IMR-90 (cell line): ENCODE measurements at regions not wholly inside any gene's neighbourhood (a gene's known extent, or its start where the extent isn't known, plus 50 kb on each side); places are given as distances from the start of the nearest gene placed in this dataset.

Experiments
- ATAC-seq: fragments of 200-7000 bp; cut with Tn5 transposase; 2 replicates; pipeline ENCODE4 v1.9.1; 2020; ENCODE audit warnings: low read depth, mild to moderate bottlenecking, moderate library complexity
- BruUV-seq: library from RNA; stranded (reverse); fragments of 400-500 nt; replicated peaks from 2 replicates; lab custom pipeline; 2021; lab: Mats Ljungman, UMichigan
- CTCF ChIA-PET: fragments of 300-600 bp; formaldehyde crosslinking; extraction: SDS; loops from one replicate; lab custom pipeline; 2021; ENCODE audit warnings: antibody characterized with exemption; lab: Yijun Ruan, JAX
- POLR2A ChIA-PET: fragments of 300-600 bp; sonication (Branson Sonifier 250); formaldehyde crosslinking; loops from one replicate; lab custom pipeline; 2022; ENCODE audit warnings: antibody characterized with exemption; ENCODE audit not compliant: unreplicated experiment; lab: Charles Lee
- DNase-seq: peaks from one replicate; pipeline ENCODE4 v3.0.0; 2013
- H2AFZ ChIP-seq: replicated peaks from 2 replicates; pipeline ENCODE3; 2013; ENCODE audit warnings: low read length, mild to moderate bottlenecking; ENCODE audit not compliant: poor library complexity
- H2AK5ac ChIP-seq: 2 replicates; pipeline ENCODE4 v1.6.1; 2013; ENCODE audit warnings: low read depth, low read length, inconsistent platforms
- H2AK9ac ChIP-seq: replicated peaks from 2 replicates; pipeline ENCODE3; 2013; ENCODE audit warnings: mild to moderate bottlenecking, low read depth, low read length, moderate library complexity; ENCODE audit not compliant: poor library complexity
- H2BK120ac ChIP-seq: 2 replicates; pipeline ENCODE4 v1.6.1; 2013; ENCODE audit warnings: low read depth, low read length, inconsistent platforms
- H2BK15ac ChIP-seq: 3 replicates; pipeline ENCODE4 v1.6.1; 2013; ENCODE audit warnings: low read depth, low read length, inconsistent platforms
- H2BK20ac ChIP-seq: 2 replicates; pipeline ENCODE4 v1.6.1; 2013; ENCODE audit warnings: low read depth, mild to moderate bottlenecking, inconsistent platforms, low read length, moderate library complexity
- H2BK5ac ChIP-seq: 2 replicates; pipeline ENCODE4 v1.6.1; 2013; ENCODE audit warnings: mild to moderate bottlenecking, low read depth, low read length, inconsistent platforms; ENCODE audit not compliant: poor library complexity, severe bottlenecking
- H3K14ac ChIP-seq: replicated peaks from 2 replicates; pipeline ENCODE4 v1.6.1; 2013; ENCODE audit warnings: low read depth, low read length, inconsistent platforms
- H3K18ac ChIP-seq: 2 replicates; pipeline ENCODE4 v1.6.1; 2013; ENCODE audit warnings: low read depth, low read length, control low read depth
- H3K23ac ChIP-seq: 2 replicates; pipeline ENCODE4 v1.6.1; 2013; ENCODE audit warnings: low read depth, low read length, inconsistent platforms
- H3K27ac ChIP-seq: 2 replicates; pipeline ENCODE4 v1.5.1; 2013; ENCODE audit warnings: mild to moderate bottlenecking, control low read depth, low read length; ENCODE audit not compliant: insufficient read depth
- H3K27me3 ChIP-seq: 2 replicates; pipeline ENCODE4 v1.6.1; 2013; ENCODE audit warnings: low read length; ENCODE audit not compliant: control insufficient read depth, insufficient read depth
- H3K36me3 ChIP-seq: 2 replicates; pipeline ENCODE4 v1.6.1; 2013; ENCODE audit warnings: low read length, mixed read lengths; ENCODE audit not compliant: control insufficient read depth, insufficient read depth
- H3K4ac ChIP-seq: 2 replicates; pipeline ENCODE4 v1.6.1; 2013; ENCODE audit warnings: low read depth, low read length, inconsistent platforms
- H3K4me1 ChIP-seq: 2 replicates; pipeline ENCODE4 v1.6.1; 2013; ENCODE audit warnings: low read length, mixed read lengths; ENCODE audit not compliant: control insufficient read depth, insufficient read depth
- H3K4me2 ChIP-seq: 2 replicates; pipeline ENCODE4 v1.6.1; 2013; ENCODE audit warnings: low read depth, mild to moderate bottlenecking, control low read depth, low read length, moderate library complexity
- H3K4me3 ChIP-seq: 2 replicates; pipeline ENCODE4 v1.5.1; 2013; ENCODE audit warnings: low read depth, mild to moderate bottlenecking, control low read depth, low read length, moderate library complexity; ENCODE audit not compliant: insufficient read depth
- H3K56ac ChIP-seq: 2 replicates; pipeline ENCODE4 v1.6.1; 2013; ENCODE audit warnings: low read length, inconsistent platforms; ENCODE audit not compliant: insufficient read depth; ENCODE audit errors: extremely low read depth
- H3K79me1 ChIP-seq, 2 experiments: 2 replicates each; pipeline ENCODE4 v1.6.1; 2013; ENCODE audit warnings: low read length in 2 of 2, inconsistent platforms in 1 of 2, low read depth in 1 of 2
- H3K9ac ChIP-seq: 2 replicates; pipeline ENCODE4 v1.6.1; 2013; ENCODE audit warnings: low read depth, low read length, control low read depth
- H3K9me1 ChIP-seq: 2 replicates; pipeline ENCODE4 v1.6.1; 2013; ENCODE audit warnings: low read length, inconsistent platforms; ENCODE audit not compliant: insufficient read depth
- H3K9me3 ChIP-seq: 2 replicates; pipeline ENCODE4 v1.6.1; 2013; ENCODE audit warnings: low read length; ENCODE audit not compliant: control insufficient read depth, insufficient read depth
- H4K20me1 ChIP-seq: 2 replicates; pipeline ENCODE4 v1.6.1; 2013; ENCODE audit warnings: low read length, inconsistent platforms; ENCODE audit not compliant: insufficient read depth
- H4K5ac ChIP-seq: 2 replicates; pipeline ENCODE4 v1.6.1; 2013; ENCODE audit warnings: mild to moderate bottlenecking, low read depth, low read length, control low read depth
- H4K8ac ChIP-seq, 2 experiments: 2 replicates each; pipeline ENCODE4 v1.6.1; 2013; ENCODE audit warnings: low read depth in 2 of 2, low read length in 2 of 2, control low read depth in 1 of 2, inconsistent platforms in 1 of 2
- H4K91ac ChIP-seq: 2 replicates; pipeline ENCODE4 v1.6.1; 2013; ENCODE audit warnings: low read depth, low read length, inconsistent platforms; ENCODE audit not compliant: insufficient read depth
- CEBPB ChIP-seq: IDR thresholded peaks from 2 replicates; pipeline ENCODE4 v1.6.1; 2012; ENCODE audit warnings: low read depth, low read length, improper control_type of control experiment
- ELK1 ChIP-seq: fragments of 150-350 bp; IDR thresholded peaks from 2 replicates; pipeline ENCODE4 v1.6.1; 2016; ENCODE audit warnings: low read depth, mild to moderate bottlenecking, low read length, moderate library complexity, borderline replicate concordance
- FOS ChIP-seq: fragments of 150-350 bp; IDR thresholded peaks from 2 replicates; pipeline ENCODE4 v1.6.1; 2016; ENCODE audit warnings: low read depth, low read length
- MXI1 ChIP-seq: IDR thresholded peaks from 2 replicates; pipeline ENCODE4 v1.6.1; 2012; ENCODE audit warnings: low read depth, mild to moderate bottlenecking, low read length, moderate library complexity, borderline replicate concordance
- NFE2L2 ChIP-seq: fragments of 150-350 bp; IDR thresholded peaks from 2 replicates; pipeline ENCODE4 v1.6.1; 2016; ENCODE audit warnings: low read depth, mild to moderate bottlenecking, low read length
- RFX5 ChIP-seq: IDR thresholded peaks from 2 replicates; pipeline ENCODE4 v1.8.0; 2012; ENCODE audit warnings: low read depth, mild to moderate bottlenecking, low read length, moderate library complexity
- USF2 ChIP-seq: fragments of 150-350 bp; IDR thresholded peaks from 2 replicates; pipeline ENCODE4 v1.6.1; 2017; ENCODE audit warnings: mild to moderate bottlenecking, antibody characterized with exemption, low read length, low read depth
- WGBS, 2 experiments: methylation state at CpG; one replicate each; pipeline versions ENCODE4 v1.1.5 to v1.1.7; 2013; ENCODE audit warnings: missing lambda C conversion rate in 2 of 2; ENCODE audit not compliant: insufficient read length in 1 of 2; ENCODE audit errors: extremely low coverage in 2 of 2; 5-methylcytosine and 5-hydroxymethylcytosine counted together
- dilution Hi-C: fragments of 300-500 bp; cut with HindIII; formaldehyde crosslinking; loops from one replicate; pipeline ENCODE4 v1.14.3; 2018; ENCODE audit warnings: low sequenced_read_pairs; ENCODE audit not compliant: unreplicated experiment
- in situ Hi-C: fragments of 300-500 bp; cut with MboI; formaldehyde crosslinking; loops from 3 replicates; pipeline ENCODE4 v1.14.3; 2019; ENCODE audit warnings: low sequenced_read_pairs, inconsistent platforms, mixed read lengths
- intact Hi-C: fragments of 100-400 bp; cut with micrococcal nuclease; formaldehyde crosslinking; loops from 2 replicates; pipeline ENCODE4 v1.10.0; 2022

GRCh38 chrX:1884446-1884845, 269.6 kb downstream of the ASMT start:
- WGBS, 2 experiments, result no CpG with 5 or more reads among the region's 1 CpG
- Histone ChIP-seq H4K91ac (no peak overlapping the region), H2BK120ac (no peak overlapping the region), H3K4ac (no peak overlapping the region), H2AK5ac (no peak overlapping the region), H3K4me1 (no peaks in the 10 kb centered on the region), H3K79me1 (no peaks in the 10 kb centered on the region), H2BK5ac (no peak overlapping the region), H2AK9ac (no peak overlapping the region), H3K36me3 (no peaks in the 10 kb centered on the region), H3K9me3 (peaks cover 24% of the 10 kb centered on the region), H3K56ac (no peak overlapping the region), H4K8ac (no peak overlapping the region), H3K9me1 (no peaks in the 10 kb centered on the region), H3K27ac (no peak overlapping the region), H2BK20ac (no peak overlapping the region), H3K23ac (no peak overlapping the region), H4K20me1 (no peaks in the 10 kb centered on the region), H3K27me3 (no peaks in the 10 kb centered on the region), H3K18ac (no peak overlapping the region), H3K4me2 (no peak overlapping the region), H2AFZ (no peak overlapping the region), H3K4me3 (no peak overlapping the region), H4K5ac (no peak overlapping the region), H3K9ac (no peak overlapping the region), H3K14ac (no peak overlapping the region), H2BK15ac (no peak overlapping the region)
- dilution Hi-C loops (no loop called here), intact Hi-C loops (no loop called here), in situ Hi-C loops (no loop called here)
- ChIA-PET POLR2A (no interaction called here), CTCF (no interaction called here)
- DNase-seq (no peak), ATAC-seq (no peak)
- TF ChIP-seq MXI1, result no peak
- no peak for TF ChIP-seq USF2
- no peak for TF ChIP-seq FOS
- TF ChIP-seq NFE2L2, result no peak
- TF ChIP-seq CEBPB, result no peak
- no peak for TF ChIP-seq RFX5
- TF ChIP-seq ELK1, result no peak
- no TSS peak for BruUV-seq
